HEK293T (cell line): ENCODE measurements at regions not wholly inside any gene's neighbourhood (a gene's known extent, or its start where the extent isn't known, plus 50 kb on each side); places are given as distances from the start of the nearest gene placed in this dataset.
"Not testable (repeated sequence)": the region's sequence is repeated elsewhere in the genome, so short reads cannot be mapped to it uniquely, and the experiment has no call there.

ENCODE experiments used
- CTCF ChIA-PET: fragments of 350-600 bp; formaldehyde crosslinking; extraction: SDS; loops from one replicate; lab custom pipeline; 2021; ENCODE audit warnings: antibody characterized with exemption, inconsistent platforms; lab: Yijun Ruan, JAX
- POLR2A ChIA-PET: fragments of 350-600 bp; formaldehyde crosslinking; extraction: SDS; loops from one replicate; lab custom pipeline; 2020; ENCODE audit warnings: antibody characterized with exemption, inconsistent platforms; lab: Yijun Ruan, JAX
- DNase-seq: peaks from one replicate; pipeline ENCODE4 v3.0.0; 2012; ENCODE audit warnings: mixed read lengths; ENCODE audit errors: extremely low spot score
- ARNT ChIP-seq: fragments of 450-650 bp; IDR thresholded peaks from 2 replicates; pipeline ENCODE4 v1.6.1; 2017; ENCODE audit warnings: mild to moderate bottlenecking
- BHLHE40 ChIP-seq: fragments of 450-650 bp; IDR thresholded peaks from 2 replicates; pipeline ENCODE4 v1.6.1; 2016; ENCODE audit warnings: mild to moderate bottlenecking, moderate library complexity, borderline replicate concordance
- CTBP1 ChIP-seq: fragments of 450-650 bp; IDR thresholded peaks from 2 replicates; pipeline ENCODE4 v1.6.1; 2016; ENCODE audit warnings: borderline replicate concordance
- ELF4 ChIP-seq: fragments of 450-650 bp; IDR thresholded peaks from 2 replicates; pipeline ENCODE4 v1.6.1; 2017; ENCODE audit warnings: antibody characterized with exemption
- FOXA1 ChIP-seq: fragments of 450-650 bp; IDR thresholded peaks from 2 replicates; pipeline ENCODE4 v1.6.1; 2016; ENCODE audit warnings: mild to moderate bottlenecking
- FOXK2 ChIP-seq: fragments of 450-650 bp; IDR thresholded peaks from 2 replicates; pipeline ENCODE4 v1.6.1; 2016; ENCODE audit warnings: mild to moderate bottlenecking
- FOXM1 ChIP-seq: fragments of 450-650 bp; IDR thresholded peaks from 2 replicates; pipeline ENCODE4 v1.6.1; 2017; ENCODE audit warnings: mild to moderate bottlenecking, borderline replicate concordance
- HDGF ChIP-seq: fragments of 450-650 bp; IDR thresholded peaks from 2 replicates; pipeline ENCODE4 v1.6.1; 2017; ENCODE audit warnings: antibody characterized with exemption, borderline replicate concordance
- L3MBTL2 ChIP-seq: fragments of 450-650 bp; conservative IDR thresholded peaks from 2 replicates; pipeline ENCODE4 v1.6.1; 2016; ENCODE audit warnings: mild to moderate bottlenecking
- LEF1 ChIP-seq: fragments of 450-650 bp; IDR thresholded peaks from 2 replicates; pipeline ENCODE4 v1.6.1; 2017; ENCODE audit warnings: mild to moderate bottlenecking, borderline replicate concordance
- NFRKB ChIP-seq: fragments of 450-650 bp; IDR thresholded peaks from 2 replicates; pipeline ENCODE4 v1.6.1; 2016; ENCODE audit warnings: mild to moderate bottlenecking, moderate library complexity
- PKNOX1 ChIP-seq: fragments of 450-650 bp; IDR thresholded peaks from 2 replicates; pipeline ENCODE4 v1.6.1; 2016
- SP1 ChIP-seq: fragments of 450-650 bp; IDR thresholded peaks from 2 replicates; pipeline ENCODE4 v1.6.1; 2017
- SUZ12 ChIP-seq: fragments of 450-650 bp; IDR thresholded peaks from 2 replicates; pipeline ENCODE4 v1.6.1; 2016; ENCODE audit warnings: mild to moderate bottlenecking
- TARDBP ChIP-seq: fragments of 450-650 bp; IDR thresholded peaks from 2 replicates; pipeline ENCODE4 v1.6.1; 2016
- ZNF384 ChIP-seq: fragments of 450-650 bp; IDR thresholded peaks from 2 replicates; pipeline ENCODE4 v1.6.1; 2016

DNA sequence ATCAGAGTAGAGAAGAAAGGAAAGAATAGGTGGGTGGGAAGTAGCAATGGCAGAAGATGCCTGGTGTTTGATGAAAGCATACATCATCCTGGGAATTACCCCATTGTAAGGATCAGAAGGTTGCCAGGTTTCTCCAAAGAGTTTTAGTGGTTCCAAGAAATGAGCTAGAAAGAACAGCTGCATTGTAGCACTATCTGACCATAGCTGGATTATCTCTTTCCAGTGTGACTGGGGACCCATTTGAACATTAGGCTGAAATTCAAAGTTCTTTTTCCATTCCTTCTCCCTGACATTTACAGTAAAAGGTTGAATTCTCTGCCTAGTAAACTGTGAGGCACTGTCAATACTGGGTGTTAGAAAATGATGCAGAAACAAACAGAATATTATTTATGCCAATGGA is 244.4 kb downstream of the GALC start:
- no peak for DNase-seq
- ChIA-PET POLR2A (no interaction called here), CTCF (no interaction called here)
- TF ChIP-seq FOXK2 (no peak), FOXM1 (no peak), SUZ12 (no peak)

GRCh38 chr14:87745507-87746118 is 247.4 kb downstream of the GALC start:
- ChIA-PET POLR2A (no interaction called here), CTCF (interaction anchor here (0.6 to 1.4 kb wide), 4 partner anchors 12 to 776 kb away, joined by 4 to 7 read pairs (median 4); no protein-coding TSS in a partner anchor)
- DNase-seq: peak; percentile 31
- TF ChIP-seq HDGF (no peak), SP1 (no peak), ARNT (no peak), SUZ12 (no peak), CTBP1 (no peak), FOXA1 (no peak), PKNOX1 (no peak), ZNF384 (no peak), L3MBTL2 (no peak), TARDBP (no peak), BHLHE40 (no peak), NFRKB (no peak)

GRCh38 chr14:87734577-87735360 is 258.2 kb downstream of the GALC start:
- POLR2A ChIA-PET, DNase-seq: not testable (repeated sequence)
- CTCF ChIA-PET: interaction anchor here (1.8 kb wide), 1 partner anchor 11 kb away, joined by 7 read pairs; no protein-coding TSS in a partner anchor

DNA sequence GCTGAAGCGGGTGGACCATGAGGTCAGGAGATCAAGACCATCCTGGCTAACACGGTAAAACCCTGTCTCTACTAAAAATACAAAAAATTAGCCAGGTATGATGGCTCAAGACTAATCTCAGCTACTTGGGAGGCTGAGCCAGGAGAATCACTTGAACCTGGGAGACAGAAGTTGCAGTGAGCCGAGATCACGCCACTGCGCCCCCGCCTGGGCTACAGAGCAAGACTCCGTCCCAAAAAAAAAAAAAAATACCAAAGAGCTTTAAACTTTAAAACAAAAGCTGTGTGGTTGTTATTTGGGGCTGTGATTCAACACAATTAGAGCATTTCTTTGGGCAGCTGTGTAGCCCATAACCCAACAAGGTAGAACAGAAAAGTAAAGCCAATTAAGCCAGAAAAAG is 259.9 kb downstream of the GALC start:
- DNase-seq, POLR2A ChIA-PET: not testable (repeated sequence)
- CTCF ChIA-PET: interaction anchor here (1.8 kb wide), 1 partner anchor 12 kb away, joined by 7 read pairs; no protein-coding TSS in a partner anchor

DNA sequence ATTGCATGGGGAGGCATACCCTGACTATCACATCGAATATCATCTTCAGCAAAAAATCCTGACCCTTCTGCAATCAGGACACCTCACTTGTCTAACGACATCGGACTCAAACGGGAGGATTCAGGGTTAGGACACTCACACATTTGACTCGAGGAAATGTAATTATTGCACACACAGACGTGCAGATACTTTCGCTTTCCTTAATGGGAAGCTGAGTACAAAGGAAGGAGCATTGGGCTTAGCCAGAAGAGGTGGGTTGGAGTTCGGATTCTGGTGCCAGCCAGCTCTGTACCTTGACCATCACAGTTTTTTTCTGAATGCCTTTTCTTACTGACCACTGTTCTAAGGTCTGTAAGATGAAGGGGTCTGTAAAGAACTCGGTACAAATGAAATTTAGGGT is 260.4 kb downstream of the GALC start:
- no peak for DNase-seq
- no peak for TF ChIP-seq TARDBP
- no peak for TF ChIP-seq FOXK2
- no peak for TF ChIP-seq SUZ12
- no peak for TF ChIP-seq SP1
- no peak for TF ChIP-seq ELF4
- ChIA-PET CTCF (no interaction called here), POLR2A (no interaction called here)

DNA sequence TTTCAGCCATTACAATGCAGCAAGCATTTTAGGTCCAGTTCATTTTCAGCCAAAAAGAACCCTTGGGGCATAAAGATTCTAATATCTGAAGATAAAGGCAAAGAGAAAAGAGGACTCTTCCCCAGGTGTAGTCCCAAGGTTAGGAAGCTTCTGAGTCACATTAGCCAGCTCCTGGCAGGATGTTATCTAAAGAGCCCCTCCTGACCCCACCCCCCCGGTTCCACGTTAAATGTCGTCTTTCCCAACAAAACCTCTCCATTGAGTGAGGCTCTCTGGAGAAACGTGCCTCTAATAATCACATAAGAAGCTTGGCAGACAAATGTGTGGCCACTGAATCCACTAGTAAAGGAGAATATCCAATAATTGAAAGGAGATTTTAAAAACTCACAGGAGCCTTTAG is 267.7 kb downstream of the GALC start:
- no peak for TF ChIP-seq SP1
- no peak for TF ChIP-seq LEF1
- TF ChIP-seq ARNT: no peak
- no peak for TF ChIP-seq FOXA1
- TF ChIP-seq HDGF: no peak
- TF ChIP-seq FOXM1: no peak
- TF ChIP-seq ZNF384: no peak
- TF ChIP-seq FOXK2: no peak
- no peak for TF ChIP-seq CTBP1
- no peak for TF ChIP-seq BHLHE40
- TF ChIP-seq SUZ12: no peak
- TF ChIP-seq PKNOX1: no peak
- TF ChIP-seq NFRKB: no peak
- no peak for TF ChIP-seq L3MBTL2
- no peak for DNase-seq
- POLR2A ChIA-PET: interaction anchor here (0.8 kb wide), 1 partner anchor 10 kb away, joined by 3 read pairs; no protein-coding TSS in a partner anchor
- CTCF ChIA-PET: no interaction called here

DNA sequence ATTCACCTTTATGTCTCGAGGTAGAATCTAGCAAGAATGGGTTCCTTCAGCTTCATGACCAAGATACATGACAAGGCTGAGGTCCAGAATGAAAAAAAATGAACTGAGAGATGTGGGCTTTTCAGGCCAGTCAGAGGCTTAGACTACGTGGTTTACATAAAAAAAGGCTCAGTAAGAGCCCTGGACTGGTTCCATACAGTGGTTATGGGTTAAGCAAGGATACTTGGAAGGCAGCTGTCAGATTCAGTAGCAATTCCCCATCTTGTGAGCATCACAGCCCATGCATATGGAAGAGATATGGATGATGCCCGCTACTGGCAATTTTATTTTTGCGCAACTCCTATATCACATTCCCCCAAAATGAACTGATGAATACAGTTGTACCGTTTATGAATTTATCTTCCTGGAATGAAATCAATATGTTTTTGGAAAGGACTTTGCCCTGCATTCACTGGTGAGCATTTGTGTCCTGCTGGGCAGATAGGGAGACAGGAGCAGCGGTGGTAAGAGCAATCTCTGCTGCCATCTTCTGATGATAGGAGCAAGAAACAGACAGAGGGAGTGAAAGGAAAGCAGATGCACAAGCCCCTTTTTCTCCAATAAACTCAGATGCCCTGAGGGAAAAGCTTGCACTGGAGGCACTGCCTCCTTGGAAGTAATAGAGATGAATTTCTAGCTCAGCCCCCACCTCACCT is 280.4 kb downstream of the GALC start:
- CTCF ChIA-PET: no interaction called here
- TF ChIP-seq SP1 (no peak), SUZ12 (no peak), CTBP1 (no peak), FOXA1 (no peak), ELF4 (no peak), FOXM1 (no peak), TARDBP (no peak), ARNT (no peak), LEF1 (no peak), FOXK2 (no peak), ZNF384 (no peak)
- POLR2A ChIA-PET: no interaction called here
- no peak for DNase-seq
